Activated naive CD8-positive, alpha-beta T cell treated with anti-CD3 and anti-CD28 coated beads, Interleukin-2, amount 50 U/mL, for 24 hours (primary cell): ENCODE measurements at regions not wholly inside any gene's neighbourhood (a gene's known extent, or its start where the extent isn't known, plus 50 kb on each side); places are given as distances from the start of the nearest gene placed in this dataset.

Source experiments
- ATAC-seq: fragments of 150-1000 bp; cut with Tn5 transposase; one replicate; pipeline ENCODE4 v1.10.0; 2021
- DNase-seq: peaks from one replicate; pipeline ENCODE4 v3.0.0; 2021
- H3K27ac Mint-ChIP-seq: one replicate; pipeline ENCODE4 v1.8.0; 2021; ENCODE audit warnings: mild to moderate bottlenecking, mixed read lengths
- H3K27me3 Mint-ChIP-seq: one replicate; pipeline ENCODE4 v1.8.0; 2021; ENCODE audit warnings: mixed read lengths
- H3K36me3 Mint-ChIP-seq: one replicate; pipeline ENCODE4 v1.8.0; 2021; ENCODE audit warnings: low read depth, mixed read lengths
- H3K4me1 Mint-ChIP-seq: one replicate; pipeline ENCODE4 v1.8.0; 2021; ENCODE audit warnings: mixed read lengths
- H3K4me3 Mint-ChIP-seq: one replicate; pipeline ENCODE4 v1.8.0; 2021; ENCODE audit warnings: mild to moderate bottlenecking, moderate library complexity, mixed read lengths
- H3K9me3 Mint-ChIP-seq: one replicate; pipeline ENCODE4 v1.8.0; 2021; ENCODE audit warnings: mixed read lengths

- Mint-ChIP-seq H3K27ac (no peak overlapping the region), H3K4me3 (no peak overlapping the region), H3K9me3 (peaks cover 6% of the 10 kb centered on the region), H3K36me3 (no peaks in the 10 kb centered on the region), H3K4me1 (no peaks in the 10 kb centered on the region), H3K27me3 (peaks cover 8% of the 10 kb centered on the region)
- no peak for DNase-seq
- ATAC-seq, result no peak
These were observed 219.3 kb upstream of the SH3BP4 start for GRCh38 chr2:234732404-234733092.

- Mint-ChIP-seq H3K4me1 (no peaks in the 10 kb centered on the region), H3K4me3 (no peak overlapping the region), H3K27me3 (peaks cover 7% of the 10 kb centered on the region), H3K27ac (no peak overlapping the region), H3K36me3 (no peaks in the 10 kb centered on the region), H3K9me3 (peaks cover 6% of the 10 kb centered on the region)
- ATAC-seq (no peak), DNase-seq (no peak)
These were observed 220.6 kb upstream of the SH3BP4 start for GRCh38 chr2:234731236-234731635.

GRCh38 chr2:234730066-234730640 lies 221.7 kb upstream of the SH3BP4 start:
- Mint-ChIP-seq H3K27me3 (peaks cover 3% of the 10 kb centered on the region), H3K36me3 (no peaks in the 10 kb centered on the region), H3K4me3 (no peak overlapping the region), H3K9me3 (peaks cover 4% of the 10 kb centered on the region), H3K27ac (no peak overlapping the region), H3K4me1 (no peaks in the 10 kb centered on the region)
- ATAC-seq (no peak), DNase-seq (no peak)

GRCh38 chr2:234725528-234726264 lies 226.1 kb upstream of the SH3BP4 start:
- peaks cover 4% of the 10 kb centered on the region for H3K27me3 Mint-ChIP-seq
- no peaks in the 10 kb centered on the region for H3K4me1 Mint-ChIP-seq
- no peaks in the 10 kb centered on the region for H3K9me3 Mint-ChIP-seq
- no peak overlapping the region for H3K27ac Mint-ChIP-seq
- DNase-seq (no peak), ATAC-seq (no peak)
- no peak overlapping the region for H3K4me3 Mint-ChIP-seq
- no peaks in the 10 kb centered on the region for H3K36me3 Mint-ChIP-seq

- H3K4me1 Mint-ChIP-seq, result no peaks in the 10 kb centered on the region
- H3K4me3 Mint-ChIP-seq, result no peak overlapping the region
- no peak overlapping the region for H3K27ac Mint-ChIP-seq
- peaks cover 4% of the 10 kb centered on the region for H3K27me3 Mint-ChIP-seq
- no peak for DNase-seq
- no peaks in the 10 kb centered on the region for H3K9me3 Mint-ChIP-seq
- H3K36me3 Mint-ChIP-seq, result no peaks in the 10 kb centered on the region
- ATAC-seq, result no peak
These were observed 227.0 kb upstream of the SH3BP4 start for GRCh38 chr2:234724850-234725249.

GRCh38 chr2:234723400-234723799 lies 226.5 kb upstream of the ARL4C start:
- Mint-ChIP-seq H3K4me3 (no peak overlapping the region), H3K9me3 (no peaks in the 10 kb centered on the region), H3K27me3 (peaks cover 4% of the 10 kb centered on the region), H3K27ac (no peak overlapping the region), H3K4me1 (no peaks in the 10 kb centered on the region), H3K36me3 (no peaks in the 10 kb centered on the region)
- DNase-seq (no peak), ATAC-seq (no peak)

GRCh38 chr2:234722176-234722575 lies 225.3 kb upstream of the ARL4C start:
- Mint-ChIP-seq H3K27me3 (peaks cover 4% of the 10 kb centered on the region), H3K9me3 (no peaks in the 10 kb centered on the region), H3K27ac (no peak overlapping the region), H3K36me3 (no peaks in the 10 kb centered on the region), H3K4me1 (no peaks in the 10 kb centered on the region), H3K4me3 (no peak overlapping the region)
- no peak for DNase-seq
- ATAC-seq, result no peak

GRCh38 chr2:234719116-234719716 lies 222.3 kb upstream of the ARL4C start:
- Mint-ChIP-seq H3K4me1 (no peaks in the 10 kb centered on the region), H3K27me3 (peaks cover 5% of the 10 kb centered on the region), H3K36me3 (no peaks in the 10 kb centered on the region), H3K9me3 (no peaks in the 10 kb centered on the region), H3K4me3 (no peak overlapping the region), H3K27ac (no peak overlapping the region)
- ATAC-seq (no peak), DNase-seq (no peak)

- Mint-ChIP-seq H3K36me3 (no peaks in the 10 kb centered on the region), H3K27me3 (peaks cover 9% of the 10 kb centered on the region), H3K4me1 (no peaks in the 10 kb centered on the region), H3K4me3 (no peak overlapping the region), H3K27ac (no peak overlapping the region), H3K9me3 (no peaks in the 10 kb centered on the region)
- DNase-seq, result no peak
- ATAC-seq, result no peak
These were observed 219.4 kb upstream of the ARL4C start for GRCh38 chr2:234716271-234716670.

- Mint-ChIP-seq H3K27me3 (peaks cover 12% of the 10 kb centered on the region), H3K36me3 (no peaks in the 10 kb centered on the region), H3K27ac (no peak overlapping the region), H3K4me3 (no peak overlapping the region), H3K9me3 (no peaks in the 10 kb centered on the region), H3K4me1 (no peaks in the 10 kb centered on the region)
- ATAC-seq, result no peak
- no peak for DNase-seq
These were observed 218.9 kb upstream of the ARL4C start for GRCh38 chr2:234715671-234716250.

GRCh38 chr2:234714711-234715110 lies 217.8 kb upstream of the ARL4C start:
- DNase-seq (no peak), ATAC-seq (no peak)
- Mint-ChIP-seq H3K36me3 (no peaks in the 10 kb centered on the region), H3K4me3 (no peak overlapping the region), H3K27me3 (peaks cover 18% of the 10 kb centered on the region), H3K9me3 (no peaks in the 10 kb centered on the region), H3K4me1 (no peaks in the 10 kb centered on the region), H3K27ac (no peak overlapping the region)

- DNase-seq, result no peak
- Mint-ChIP-seq H3K9me3 (no peaks in the 10 kb centered on the region), H3K4me3 (no peak overlapping the region), H3K27me3 (peaks cover 26% of the 10 kb centered on the region), H3K4me1 (no peaks in the 10 kb centered on the region), H3K27ac (no peak overlapping the region), H3K36me3 (no peaks in the 10 kb centered on the region)
- no peak for ATAC-seq
These were observed 215.6 kb upstream of the ARL4C start for GRCh38 chr2:234712421-234712935.

- no peaks in the 10 kb centered on the region for H3K4me1 Mint-ChIP-seq
- H3K4me3 Mint-ChIP-seq, result no peak overlapping the region
- DNase-seq, result no peak
- peaks cover 26% of the 10 kb centered on the region for H3K27me3 Mint-ChIP-seq
- no peak overlapping the region for H3K27ac Mint-ChIP-seq
- H3K9me3 Mint-ChIP-seq, result no peaks in the 10 kb centered on the region
- no peak for ATAC-seq
- H3K36me3 Mint-ChIP-seq, result no peaks in the 10 kb centered on the region
These were observed 214.4 kb upstream of the ARL4C start for GRCh38 chr2:234711308-234711707.

- Mint-ChIP-seq H3K4me3 (no peak overlapping the region), H3K36me3 (no peaks in the 10 kb centered on the region), H3K9me3 (no peaks in the 10 kb centered on the region), H3K4me1 (no peaks in the 10 kb centered on the region), H3K27me3 (peaks cover 23% of the 10 kb centered on the region), H3K27ac (no peak overlapping the region)
- ATAC-seq (no peak), DNase-seq (no peak)
These were observed 213.7 kb upstream of the ARL4C start for GRCh38 chr2:234710587-234710986.
